Progenitor cell of endocrine pancreas (in vitro differentiated cells): ENCODE measurements at regions not wholly inside any gene's neighbourhood (a gene's known extent, or its start where the extent isn't known, plus 50 kb on each side); places are given as distances from the start of the nearest gene placed in this dataset.
A peak's percentile ranks its signal among the peaks of the same experiment; 100 is the strongest.

ENCODE experiments used
- DNase-seq: peaks from one replicate; pipeline ENCODE4 v3.0.0; 2021; ENCODE audit warnings: low spot score; ENCODE audit not compliant: unreplicated experiment
- H3K27ac Mint-ChIP-seq: 2 replicates; pipeline ENCODE4 v1.8.0; 2021; ENCODE audit warnings: mild to moderate bottlenecking, moderate library complexity, mixed read lengths
- H3K27me3 Mint-ChIP-seq: 2 replicates; pipeline ENCODE4 v1.8.0; 2021; ENCODE audit warnings: mixed read lengths
- H3K36me3 Mint-ChIP-seq: 2 replicates; pipeline ENCODE4 v1.8.0; 2022; ENCODE audit warnings: mixed read lengths; ENCODE audit not compliant: insufficient read depth
- H3K4me1 Mint-ChIP-seq: 2 replicates; pipeline ENCODE4 v1.8.0; 2021; ENCODE audit warnings: low read depth, mixed read lengths
- H3K4me3 Mint-ChIP-seq: 2 replicates; pipeline ENCODE4 v1.8.0; 2021; ENCODE audit warnings: low read depth, mild to moderate bottlenecking, moderate library complexity, mixed read lengths
- H3K9me3 Mint-ChIP-seq: 2 replicates; pipeline ENCODE4 v1.8.0; 2021; ENCODE audit warnings: low read depth, mixed read lengths
- CTCF ChIP-seq: fragments of 200-600 bp; sonication (generic); IDR thresholded peaks from one replicate; pipeline ENCODE4 v1.5.0; 2021; ENCODE audit warnings: antibody characterized with exemption, mild to moderate bottlenecking; ENCODE audit not compliant: unreplicated experiment

- no peak overlapping the region for H3K27ac Mint-ChIP-seq
- DNase-seq, result no peak
- H3K36me3 Mint-ChIP-seq, result no peaks in the 10 kb centered on the region
- no peaks in the 10 kb centered on the region for H3K27me3 Mint-ChIP-seq
- peaks cover 4% of the 10 kb centered on the region for H3K4me1 Mint-ChIP-seq
- TF ChIP-seq CTCF, result no peak
- peaks cover 22% of the 10 kb centered on the region for H3K9me3 Mint-ChIP-seq
- H3K4me3 Mint-ChIP-seq, result no peak overlapping the region
These were observed 67.0 kb upstream of the KLHL13 start for GRCh38 chrX:118183606-118184005.

GRCh38 chrX:118187100-118187499, 70.5 kb upstream of the KLHL13 start:
- no peaks in the 10 kb centered on the region for H3K36me3 Mint-ChIP-seq
- H3K9me3 Mint-ChIP-seq, result peaks cover 15% of the 10 kb centered on the region

GRCh38 chrX:118189000-118189399, 72.4 kb upstream of the KLHL13 start:
- Mint-ChIP-seq H3K4me1 (peaks cover 9% of the 10 kb centered on the region), H3K9me3 (peaks cover 11% of the 10 kb centered on the region), H3K4me3 (no peak overlapping the region), H3K27me3 (no peaks in the 10 kb centered on the region), H3K36me3 (no peaks in the 10 kb centered on the region), H3K27ac (peak overlapping the region; percentile 43)
- DNase-seq, result no peak
- TF ChIP-seq CTCF, result no peak

More at GRCh38 chrX:118187100-118187499, 70.5 kb upstream of the KLHL13 start:
- no peak for DNase-seq
- peaks cover 10% of the 10 kb centered on the region for H3K4me1 Mint-ChIP-seq
- no peak overlapping the region for H3K27ac Mint-ChIP-seq
- H3K27me3 Mint-ChIP-seq, result no peaks in the 10 kb centered on the region
- no peak overlapping the region for H3K4me3 Mint-ChIP-seq
- TF ChIP-seq CTCF, result no peak

- DNase-seq, result no peak
- no peak for TF ChIP-seq CTCF
- Mint-ChIP-seq H3K9me3 (peaks cover 9% of the 10 kb centered on the region), H3K36me3 (no peaks in the 10 kb centered on the region), H3K27ac (peak overlapping the region; percentile 13), H3K4me3 (no peak overlapping the region), H3K4me1 (peaks cover 9% of the 10 kb centered on the region), H3K27me3 (no peaks in the 10 kb centered on the region)
These were observed 73.0 kb upstream of the KLHL13 start for GRCh38 chrX:118189628-118190027.

GRCh38 chrX:118197730-118198129, 81.1 kb upstream of the KLHL13 start:
- Mint-ChIP-seq H3K27ac (no peak overlapping the region), H3K9me3 (peaks cover 24% of the 10 kb centered on the region), H3K4me1 (no peaks in the 10 kb centered on the region), H3K36me3 (peaks cover 1% of the 10 kb centered on the region), H3K4me3 (no peak overlapping the region), H3K27me3 (no peaks in the 10 kb centered on the region)
- DNase-seq, result no peak
- TF ChIP-seq CTCF, result no peak
